H1 (cell line): ENCODE measurements at regions not wholly inside any gene's neighbourhood (a gene's known extent, or its start where the extent isn't known, plus 50 kb on each side); places are given as distances from the start of the nearest gene placed in this dataset.

Experiments
- CTCF ChIA-PET: fragments of 300-600 bp; sonication (Branson Sonifier 250); formaldehyde crosslinking; loops from one replicate; lab custom pipeline; 2021; ENCODE audit not compliant: partially characterized antibody; lab: Charles Lee
- POLR2A ChIA-PET: fragments of 300-600 bp; sonication (Branson Sonifier 250); formaldehyde crosslinking; loops from one replicate; lab custom pipeline; 2021; ENCODE audit warnings: inconsistent platforms; ENCODE audit not compliant: partially characterized antibody; lab: Charles Lee
- DNase-seq, 2 experiments: peaks; one replicate each; pipeline versions ENCODE4 v3.0.0 to v3.0.0-alpha.2; 2010 to 2022; ENCODE audit warnings: low spot score in 2 of 2, low read depth in 1 of 2, mixed read lengths in 1 of 2
- FAIRE-seq: peaks from 2 replicates; lab custom pipeline; 2011; peaks lifted over from hg19 to GRCh38; lab: Jason Lieb, UNC
- H2AFZ ChIP-seq: 2 replicates; pipeline ENCODE4 v1.8.1; 2012; ENCODE audit warnings: low read length, inconsistent platforms
- H2AK5ac ChIP-seq: 2 replicates; pipeline ENCODE4 v1.6.1; 2013; ENCODE audit warnings: low read depth, low read length
- H2BK120ac ChIP-seq: replicated peaks from 2 replicates; pipeline ENCODE3; 2013; ENCODE audit warnings: low read depth, low read length, inconsistent platforms
- H2BK12ac ChIP-seq: 2 replicates; pipeline ENCODE4 v1.6.1; 2013; ENCODE audit warnings: low read depth, low read length
- H2BK15ac ChIP-seq: 2 replicates; pipeline ENCODE4 v1.6.1; 2013; ENCODE audit warnings: low read length
- H2BK20ac ChIP-seq: 2 replicates; pipeline ENCODE4 v1.6.1; 2013; ENCODE audit warnings: low read length
- H2BK5ac ChIP-seq: 2 replicates; pipeline ENCODE4 v1.6.1; 2013; ENCODE audit warnings: low read depth, low read length
- H3K14ac ChIP-seq: 2 replicates; pipeline ENCODE4 v1.6.1; 2013; ENCODE audit warnings: inconsistent platforms; ENCODE audit not compliant: insufficient read length
- H3K18ac ChIP-seq: 2 replicates; pipeline ENCODE4 v1.6.1; 2013; ENCODE audit warnings: low read length; ENCODE audit errors: extremely low read depth
- H3K23ac ChIP-seq: 2 replicates; pipeline ENCODE4 v1.6.1; 2013; ENCODE audit warnings: inconsistent platforms; ENCODE audit not compliant: insufficient read length
- H3K23me2 ChIP-seq: 2 replicates; pipeline ENCODE4 v1.6.1; 2013; ENCODE audit warnings: low read depth, low read length
- H3K27ac ChIP-seq: 2 replicates; pipeline ENCODE4 v1.6.1; 2011; ENCODE audit warnings: low read depth, low read length, inconsistent platforms
- H3K27me3 ChIP-seq, 4 experiments: replicated peaks in 1 of 4; 1 replicate in 1 of 4; 2 replicates in 3 of 4; pipeline versions ENCODE4 v1.6.1 to v1.8.1; 2011 to 2013; ENCODE audit warnings: low read length in 3 of 4, mild to moderate bottlenecking in 3 of 4, inconsistent platforms in 2 of 4, mixed read lengths in 2 of 4, moderate library complexity in 1 of 4; ENCODE audit not compliant: control insufficient read depth in 3 of 4, insufficient read depth in 3 of 4; ENCODE audit errors: extremely low read depth in 1 of 4
- H3K36me3 ChIP-seq, 4 experiments: 2 replicates each; pipeline versions ENCODE4 v1.6.1 to v1.8.1; 2011 to 2013; ENCODE audit warnings: mild to moderate bottlenecking in 4 of 4, low read length in 3 of 4, moderate library complexity in 2 of 4, control low read depth in 1 of 4, inconsistent platforms in 1 of 4; ENCODE audit not compliant: insufficient read depth in 4 of 4, control insufficient read depth in 2 of 4
- H3K4ac ChIP-seq: replicated peaks from 2 replicates; pipeline ENCODE3; 2013; ENCODE audit warnings: low read length, low read depth, mixed read lengths, inconsistent platforms; ENCODE audit not compliant: insufficient read length
- H3K4me1 ChIP-seq, 4 experiments: replicated peaks in 1 of 4; 1 replicate in 1 of 4; 2 replicates in 3 of 4; pipeline versions ENCODE4 v1.6.1 to v1.8.1; 2011 to 2013; ENCODE audit warnings: low read length in 3 of 4, inconsistent platforms in 2 of 4, mixed read lengths in 1 of 4; ENCODE audit not compliant: insufficient read depth in 4 of 4, control insufficient read depth in 3 of 4
- H3K4me2 ChIP-seq, 2 experiments: 2 replicates each; pipeline versions ENCODE4 v1.6.1 to v1.8.1; 2011 to 2013; ENCODE audit warnings: low read depth in 2 of 2, low read length in 2 of 2, control low read depth in 1 of 2, inconsistent platforms in 1 of 2, mild to moderate bottlenecking in 1 of 2; ENCODE audit not compliant: insufficient read depth in 1 of 2
- H3K4me3 ChIP-seq, 4 experiments: fragments of 200-600, 300-600 bp in 1 of 4; sonication (generic), shearing (Covaris generic), sonication (Bioruptor Twin) in 1 of 4; 2 replicates each; pipeline versions ENCODE4 v1.5.1 to v1.8.1; 2011 to 2016; ENCODE audit warnings: low read length in 4 of 4, low read depth in 3 of 4, control low read depth in 2 of 4, inconsistent platforms in 2 of 4, mild to moderate bottlenecking in 2 of 4, mixed read lengths in 1 of 4, moderate library complexity in 1 of 4; ENCODE audit not compliant: insufficient read depth in 2 of 4; ENCODE audit errors: extremely low read depth in 1 of 4
- H3K56ac ChIP-seq: replicated peaks from 2 replicates; pipeline ENCODE3; 2013; ENCODE audit warnings: low read depth, mild to moderate bottlenecking, mixed read lengths, low read length, inconsistent platforms; ENCODE audit not compliant: insufficient read length
- H3K79me1 ChIP-seq: 2 replicates; pipeline ENCODE4 v1.6.1; 2013; ENCODE audit warnings: low read depth, low read length, control low read depth
- H3K79me2 ChIP-seq, 2 experiments: 2 replicates each; pipeline versions ENCODE4 v1.6.1 to v1.8.1; 2012 to 2013; ENCODE audit warnings: low read length in 2 of 2, mild to moderate bottlenecking in 2 of 2, inconsistent platforms in 1 of 2; ENCODE audit not compliant: insufficient read depth in 2 of 2, control insufficient read depth in 1 of 2
- H3K9ac ChIP-seq, 4 experiments: replicated peaks in 1 of 4; 1 replicate in 1 of 4; 2 replicates in 3 of 4; pipeline versions ENCODE4 v1.6.1 to v1.8.1; 2011 to 2013; ENCODE audit warnings: low read depth in 3 of 4, low read length in 3 of 4, control low read depth in 2 of 4, mild to moderate bottlenecking in 2 of 4, moderate library complexity in 2 of 4, inconsistent platforms in 1 of 4; ENCODE audit errors: extremely low read depth in 1 of 4
- H3K9me3 ChIP-seq, 2 experiments: 2 replicates each; pipeline versions ENCODE4 v1.6.1 to v1.8.1; 2012 to 2013; ENCODE audit warnings: mild to moderate bottlenecking in 2 of 2, moderate library complexity in 2 of 2, control low read depth in 1 of 2, inconsistent platforms in 1 of 2, low read depth in 1 of 2, low read length in 1 of 2, mixed read lengths in 1 of 2; ENCODE audit not compliant: insufficient read depth in 2 of 2
- H4K20me1 ChIP-seq, 2 experiments: replicated peaks in 1 of 2; 2 replicates each; pipeline versions ENCODE3 to v1.8.1; 2011 to 2013; ENCODE audit warnings: inconsistent platforms in 2 of 2, low read length in 2 of 2, mild to moderate bottlenecking in 1 of 2; ENCODE audit not compliant: insufficient read depth in 2 of 2, control insufficient read depth in 1 of 2
- H4K5ac ChIP-seq: 2 replicates; pipeline ENCODE4 v1.6.1; 2013; ENCODE audit warnings: low read length, low read depth, mixed read lengths, inconsistent platforms; ENCODE audit not compliant: insufficient read length
- H4K8ac ChIP-seq: 2 replicates; pipeline ENCODE4 v1.8.0; 2013; ENCODE audit warnings: mild to moderate bottlenecking, moderate library complexity, low read length, inconsistent platforms; ENCODE audit not compliant: insufficient read depth; ENCODE audit errors: extremely low read depth
- H4K91ac ChIP-seq: replicated peaks from 2 replicates; pipeline ENCODE3; 2013; ENCODE audit warnings: low read length, mixed read lengths, inconsistent platforms; ENCODE audit not compliant: insufficient read length
- ATF2 ChIP-seq: IDR thresholded peaks from 2 replicates; pipeline ENCODE4 v1.6.1; 2012; ENCODE audit warnings: low read length, inconsistent platforms
- JUN ChIP-seq: IDR thresholded peaks from 2 replicates; pipeline ENCODE4 v1.6.1; 2011; ENCODE audit warnings: low read depth, mild to moderate bottlenecking, improper control_type of control experiment, low read length
- KDM5A ChIP-seq: fragments of 200-600 bp; IDR thresholded peaks from 2 replicates; pipeline ENCODE4 v1.7.1; 2012; ENCODE audit warnings: mild to moderate bottlenecking, low read length, inconsistent platforms, mixed read lengths
- MAX ChIP-seq: IDR thresholded peaks from 2 replicates; pipeline ENCODE4 v1.6.1; 2012; ENCODE audit warnings: inconsistent platforms
- WGBS, 2 experiments: shearing (Covaris generic) in 1 of 2; methylation state at CpG; one replicate each; pipeline versions ENCODE4 v1.1.6 to v1.1.7; 2013 to 2015; ENCODE audit warnings: low lambda C conversion rate in 2 of 2, mixed read lengths in 2 of 2, inconsistent platforms in 1 of 2, low coverage in 1 of 2, missing lambda C conversion rate in 1 of 2; ENCODE audit not compliant: insufficient replicate concordance in 2 of 2, insufficient coverage in 1 of 2, insufficient read length in 1 of 2; ENCODE audit errors: extremely low coverage in 1 of 2, missing lambda C conversion rate in 1 of 2; 5-methylcytosine and 5-hydroxymethylcytosine counted together

GRCh38 chr2:136213836-136214235, 95.9 kb upstream of the CXCR4 start:
- Histone ChIP-seq H4K91ac (no peak overlapping the region), H2AFZ (no peak overlapping the region), H3K9ac (no peak overlapping the region), H2BK12ac (no peak overlapping the region), H3K4me1 (no peaks in the 10 kb centered on the region), H3K79me2 (no peaks in the 10 kb centered on the region), H2BK15ac (no peak overlapping the region), H3K56ac (no peak overlapping the region), H3K23ac (no peak overlapping the region), H2BK5ac (no peak overlapping the region), H4K8ac (no peak overlapping the region), H3K4me2 (no peak overlapping the region), H4K20me1 (no peaks in the 10 kb centered on the region), H3K14ac (no peak overlapping the region), H3K27ac (no peak overlapping the region), H3K18ac (no peak overlapping the region), H2BK20ac (no peak overlapping the region), H4K5ac (no peak overlapping the region), H3K4me3 (no peak overlapping the region), H2AK5ac (no peak overlapping the region), H3K27me3 (no peaks in the 10 kb centered on the region), H2BK120ac (no peak overlapping the region), H3K9me3 (no peaks in the 10 kb centered on the region), H3K4ac (no peak overlapping the region), H3K23me2 (no peaks in the 10 kb centered on the region), H3K79me1 (no peaks in the 10 kb centered on the region), H3K36me3 (no peaks in the 10 kb centered on the region)
- no peak for DNase-seq
- 87% methylated on average over 3 of the region's 3 CpGs; no CpG with 5 or more reads in 1 of the 2 experiments for WGBS, 2 experiments
- POLR2A ChIA-PET, result no interaction called here
- CTCF ChIA-PET, result no interaction called here
- no peak for FAIRE-seq
- TF ChIP-seq MAX (no peak), ATF2 (no peak), JUN (no peak), KDM5A (no peak)
